SK-N-DZ (cell line): ENCODE measurements at regions not wholly inside any gene's neighbourhood (a gene's known extent, or its start where the extent isn't known, plus 50 kb on each side); places are given as distances from the start of the nearest gene placed in this dataset.

Experiments used
- DNase-seq: peaks from one replicate; pipeline ENCODE4 v3.0.0-alpha.2; 2015; ENCODE audit warnings: low spot score

GRCh38 chr5:175805256-175806011, 65.9 kb upstream of the CPLX2 start:
- no peak for DNase-seq

GRCh38 chr5:175808711-175809110, 62.7 kb upstream of the CPLX2 start:
- DNase-seq, result no peak

GRCh38 chr5:175809531-175810121, 61.8 kb upstream of the CPLX2 start:
- no peak for DNase-seq

- no peak for DNase-seq
These were observed 60.9 kb upstream of the CPLX2 start for GRCh38 chr5:175810457-175810856.

- no peak for DNase-seq
These were observed 59.8 kb upstream of the CPLX2 start for GRCh38 chr5:175811589-175811988.

- peak; percentile 41 for DNase-seq
These were observed 57.3 kb upstream of the CPLX2 start for GRCh38 chr5:175813943-175814630.

- no peak for DNase-seq
These were observed 56.7 kb upstream of the CPLX2 start for GRCh38 chr5:175814691-175815090.

- no peak for DNase-seq
These were observed 56.1 kb upstream of the CPLX2 start for GRCh38 chr5:175815126-175815913.

GRCh38 chr5:175816348-175816747, 55.0 kb upstream of the CPLX2 start:
- no peak for DNase-seq

- DNase-seq, result no peak
These were observed 52.3 kb upstream of the CPLX2 start for GRCh38 chr5:175819090-175819425.

GRCh38 chr5:175820230-175820629, 51.1 kb upstream of the CPLX2 start:
- no peak for DNase-seq
